ENCODE measurements at regions not wholly inside any gene's neighbourhood (a gene's known extent, or its start where the extent isn't known, plus 50 kb on each side); places are given as distances from the start of the nearest gene placed in this dataset.

DNA sequence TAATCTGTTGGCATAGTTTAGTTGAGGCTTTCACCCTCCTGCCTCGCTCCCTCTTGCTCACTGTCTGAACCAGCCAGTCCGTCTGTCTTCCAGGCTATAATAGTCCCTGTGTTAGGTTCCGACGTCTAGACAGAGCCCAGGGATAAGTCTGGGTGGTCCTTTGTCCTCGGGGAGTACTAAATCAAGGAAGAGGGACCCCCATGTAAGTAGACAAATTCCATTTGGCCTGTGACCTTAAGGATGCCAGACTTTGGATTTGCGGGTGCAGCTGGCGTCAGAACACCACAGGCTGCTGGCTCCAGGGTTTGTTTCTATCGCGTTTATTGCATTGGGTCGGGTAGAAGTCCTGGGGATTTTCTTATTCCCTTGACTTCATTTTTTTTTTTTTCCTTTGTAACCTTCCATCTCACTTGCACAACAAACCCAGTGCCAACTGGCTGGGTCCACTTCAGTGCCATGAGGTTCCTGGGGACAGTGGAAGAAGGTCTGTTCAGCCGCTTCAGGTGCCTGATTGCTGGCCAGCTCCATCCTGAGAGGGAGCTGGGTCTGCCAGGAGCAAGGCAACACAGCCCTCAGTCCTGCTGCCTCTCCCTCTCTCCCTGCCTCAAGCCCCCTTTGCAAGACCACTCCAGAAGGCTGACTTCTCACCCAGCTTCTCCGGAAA lies 95.4 kb upstream of the KLHL25 start:
- DNase-seq (ENCODE audit: low read depth, low spot score) = no peak

DNA sequence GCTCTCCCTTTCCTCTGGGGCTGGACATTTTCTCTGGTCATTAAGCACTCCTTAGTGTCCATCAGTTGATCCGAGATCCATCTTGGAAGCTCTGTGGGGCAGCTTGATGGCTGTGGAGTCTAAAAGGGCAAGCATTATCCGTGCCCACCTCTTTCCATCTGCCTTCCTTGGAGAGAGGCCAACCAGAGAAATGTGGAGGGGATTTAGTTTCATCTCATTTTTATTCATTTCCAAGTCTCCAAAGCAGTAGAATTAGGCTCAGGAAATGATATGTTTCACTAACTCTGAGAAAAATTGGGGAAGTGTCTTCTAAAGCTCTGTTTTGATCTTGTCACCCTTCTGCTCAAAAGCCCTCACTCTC lies 95.9 kb upstream of the KLHL25 start:
- DNase-seq (ENCODE audit: low read depth, low spot score) = no peak

DNA sequence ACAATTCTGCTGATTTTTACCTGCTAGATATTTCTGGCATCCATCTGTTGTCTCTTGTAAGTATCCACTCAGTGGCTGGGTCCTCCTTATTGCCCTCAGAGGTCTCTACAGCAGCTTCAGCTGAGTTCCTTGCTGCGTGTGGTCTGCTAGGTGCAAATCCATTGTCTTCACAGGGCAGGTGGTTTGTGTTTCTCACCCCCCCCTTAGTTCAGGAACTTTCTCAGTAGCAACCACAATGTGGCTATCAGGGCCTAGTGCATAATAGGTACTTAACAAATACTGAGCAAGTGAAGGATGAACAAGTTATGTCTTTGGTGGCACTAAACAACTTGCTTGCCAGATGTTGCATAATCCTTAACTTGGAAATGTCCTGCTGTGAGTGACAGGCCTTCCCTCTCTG lies 96.7 kb upstream of the KLHL25 start:
- DNase-seq (ENCODE audit: low read depth, low spot score) = no peak

DNA sequence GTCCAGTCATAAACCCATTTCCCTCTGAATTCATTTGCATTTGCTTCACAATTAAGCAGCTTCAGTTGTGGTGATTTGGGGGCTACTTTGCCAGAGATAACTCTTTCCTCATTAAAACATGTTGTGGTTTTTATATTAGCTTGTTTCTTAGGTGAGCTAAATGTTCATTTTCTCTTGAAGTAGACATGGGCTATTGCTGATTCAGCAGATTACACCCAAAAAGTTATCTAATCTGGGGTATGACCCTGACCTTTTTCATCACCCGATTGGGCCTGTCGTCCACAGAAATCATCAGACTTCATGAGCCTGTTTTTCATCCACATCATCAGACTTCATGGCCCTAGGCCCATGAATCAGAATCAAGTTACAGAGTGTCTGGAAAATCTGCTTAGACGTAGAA lies 97.5 kb upstream of the KLHL25 start:
- DNase-seq (ENCODE audit: low read depth, low spot score) = no peak

DNA sequence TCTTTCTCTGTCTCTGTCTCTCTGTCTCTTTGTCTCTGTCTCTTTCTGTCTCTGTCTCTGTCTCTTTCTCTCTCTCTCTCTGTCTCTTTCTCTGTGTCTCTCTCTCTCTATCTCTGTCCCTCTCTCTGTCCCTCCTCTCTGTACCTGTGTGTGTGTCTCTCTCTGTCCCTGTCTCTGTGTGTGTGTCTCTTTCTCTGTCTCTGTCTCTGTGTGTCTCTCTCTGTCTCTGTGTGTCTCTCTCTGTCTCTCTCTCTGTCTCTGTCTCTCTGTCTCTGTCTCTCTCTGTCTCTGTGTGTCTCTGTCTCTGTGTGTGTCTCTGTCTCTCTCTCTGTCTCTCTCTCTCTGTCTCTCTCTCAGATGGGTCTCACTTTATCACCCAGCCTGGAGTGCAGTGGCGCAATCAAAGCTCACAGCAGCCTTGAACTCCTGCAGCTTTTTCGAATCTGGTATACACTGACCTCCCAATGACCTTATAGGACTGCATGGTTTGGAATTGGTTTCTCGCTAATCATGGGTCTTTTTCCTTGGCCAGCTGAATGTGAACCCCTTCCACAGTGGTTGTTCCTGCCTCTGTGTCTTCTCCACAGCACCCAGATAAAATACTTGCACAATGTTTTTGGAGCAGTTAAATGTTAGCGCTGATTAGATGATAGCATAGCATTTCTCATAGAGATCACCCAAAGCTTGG lies 102.6 kb upstream of the KLHL25 start:
- no peak for DNase-seq (ENCODE audit: low read depth, low spot score)

DNA sequence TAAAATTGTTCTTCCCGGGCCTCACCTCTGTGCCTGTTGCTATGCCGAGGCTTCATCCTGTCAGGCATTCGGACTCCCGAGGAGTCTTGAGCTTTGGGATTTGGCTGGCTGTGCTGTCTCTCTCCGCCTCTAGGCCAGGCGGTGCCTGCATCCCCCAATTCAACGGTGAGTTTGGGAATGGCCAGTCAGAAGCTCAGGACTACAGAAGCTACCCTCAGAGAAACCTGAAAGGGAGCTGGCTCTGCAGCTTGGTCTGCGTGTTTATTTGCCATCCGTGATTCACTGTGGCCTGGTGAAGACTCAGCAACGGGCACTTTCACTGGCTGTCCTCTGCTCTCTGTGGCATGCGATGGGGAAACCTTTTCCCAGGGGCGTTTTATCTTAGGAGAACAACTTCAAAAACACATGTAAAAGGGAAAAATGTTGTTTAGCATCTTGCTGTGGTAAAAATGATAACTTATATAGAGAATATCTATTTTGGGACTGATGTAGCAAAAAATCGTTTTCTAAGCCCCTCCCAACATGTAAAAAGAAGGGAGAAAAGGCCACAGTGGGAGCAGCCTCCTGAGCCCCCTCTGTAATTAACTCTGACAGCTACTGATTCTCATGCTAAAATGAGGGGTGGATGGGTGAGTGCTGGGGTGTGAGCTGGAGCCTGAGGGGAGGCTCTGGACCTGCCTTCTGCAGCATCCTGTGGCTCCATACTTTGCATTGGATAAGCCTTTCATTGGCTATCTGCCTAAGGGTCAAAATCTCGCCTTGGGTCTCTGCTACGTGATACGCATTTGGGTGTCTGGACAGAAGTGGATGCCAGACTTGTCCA lies 103.4 kb upstream of the KLHL25 start:
- DNase-seq (ENCODE audit: low read depth, low spot score) = peak; percentile 39

DNA sequence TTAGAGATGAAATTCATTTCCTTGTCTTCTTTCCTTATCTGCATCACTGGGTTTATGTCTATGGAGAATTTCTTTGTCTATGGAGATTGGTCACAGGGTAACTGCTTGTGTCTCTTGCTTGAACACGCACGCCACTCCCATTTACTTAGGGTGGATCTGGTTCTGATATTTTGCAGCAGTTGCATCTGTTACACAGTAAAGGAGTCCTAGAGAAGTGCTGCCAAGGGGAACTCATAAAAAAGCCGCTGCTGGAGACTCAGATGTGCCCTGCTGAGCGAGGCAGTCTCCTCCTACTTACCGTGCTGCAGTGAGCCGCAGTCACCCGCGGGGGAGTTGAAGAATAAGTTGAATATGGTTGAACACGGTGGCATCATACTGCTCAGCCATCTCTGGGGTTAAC lies 105.2 kb upstream of the KLHL25 start:
- DNase-seq (ENCODE audit: low read depth, low spot score) = no peak

DNA sequence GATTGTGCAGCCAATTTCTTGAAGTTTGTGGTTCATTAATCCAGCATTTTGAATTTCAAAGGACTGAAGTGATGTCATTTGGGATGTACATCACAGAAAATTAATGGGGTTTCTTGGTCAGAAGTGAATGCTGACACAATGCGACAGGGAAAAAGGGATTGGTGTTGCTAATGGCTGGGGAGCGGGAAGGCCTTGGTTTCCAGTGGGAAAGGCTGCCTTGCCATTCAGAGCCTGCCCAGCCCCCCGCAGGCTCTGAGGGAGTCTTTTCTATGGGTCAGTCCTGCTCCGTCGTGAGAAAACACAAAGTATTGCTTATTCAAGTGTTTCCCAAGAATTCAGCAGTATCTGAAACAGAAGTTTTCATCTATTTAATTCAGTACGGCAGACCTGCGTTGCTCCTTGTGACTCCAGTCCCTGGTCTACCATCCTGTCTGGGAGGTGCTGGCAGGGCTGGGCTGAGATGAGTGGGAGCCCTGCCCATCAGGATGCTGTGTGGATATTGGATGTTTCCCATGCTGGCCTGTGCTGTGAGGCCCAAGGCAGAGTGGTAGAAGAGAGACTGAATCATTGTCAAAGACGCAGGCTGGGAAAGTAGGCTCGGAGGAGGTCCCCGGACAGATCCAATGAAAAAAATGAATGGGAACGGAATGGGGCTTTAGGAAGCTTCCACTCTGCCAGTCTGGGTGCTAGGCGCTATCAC lies 111.2 kb upstream of the KLHL25 start:
- peak; percentile 93 for DNase-seq (ENCODE audit: low read depth, low spot score)

DNA sequence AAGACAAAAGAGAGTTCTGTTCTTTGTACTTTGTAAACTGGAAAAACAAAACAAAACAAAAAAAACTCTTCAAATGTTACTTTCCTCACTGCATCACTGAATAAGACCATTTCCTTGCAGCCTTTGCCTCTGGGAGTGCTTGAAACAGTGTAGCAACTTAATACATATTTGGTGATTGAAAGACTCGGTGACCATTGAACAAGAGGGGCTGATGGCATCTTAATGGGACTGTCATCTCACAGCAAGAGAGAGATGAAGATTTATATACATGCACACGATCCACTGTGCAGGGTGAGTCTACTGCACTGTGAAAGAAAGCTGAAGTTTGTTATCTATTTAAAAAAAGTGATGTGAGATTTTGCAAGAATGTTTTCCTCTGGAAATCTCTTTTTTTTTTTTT lies 111.9 kb upstream of the KLHL25 start:
- DNase-seq (ENCODE audit: low read depth, low spot score) = peak; percentile 4

DNA sequence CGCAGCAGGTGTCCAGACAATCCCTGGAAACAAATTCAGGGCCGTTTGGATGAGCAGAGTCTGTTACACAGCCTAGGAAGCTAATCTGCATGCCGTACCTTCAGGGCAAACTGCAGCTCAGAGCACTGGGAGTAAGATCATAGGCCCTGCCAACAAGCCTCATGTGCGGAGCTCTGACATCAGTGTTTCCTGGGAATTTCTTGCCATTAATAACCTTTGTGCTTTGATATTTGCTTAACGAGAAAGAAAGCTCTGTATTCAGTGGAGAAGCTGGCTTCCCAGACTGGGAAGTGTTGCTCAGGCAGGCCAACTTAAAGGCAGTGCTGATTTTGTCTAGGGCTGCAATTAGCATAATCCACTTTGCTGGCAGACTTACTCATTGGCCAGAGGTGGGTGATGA lies 116.1 kb upstream of the KLHL25 start:
- DNase-seq (ENCODE audit: low read depth, low spot score) = peak; percentile 63

DNA sequence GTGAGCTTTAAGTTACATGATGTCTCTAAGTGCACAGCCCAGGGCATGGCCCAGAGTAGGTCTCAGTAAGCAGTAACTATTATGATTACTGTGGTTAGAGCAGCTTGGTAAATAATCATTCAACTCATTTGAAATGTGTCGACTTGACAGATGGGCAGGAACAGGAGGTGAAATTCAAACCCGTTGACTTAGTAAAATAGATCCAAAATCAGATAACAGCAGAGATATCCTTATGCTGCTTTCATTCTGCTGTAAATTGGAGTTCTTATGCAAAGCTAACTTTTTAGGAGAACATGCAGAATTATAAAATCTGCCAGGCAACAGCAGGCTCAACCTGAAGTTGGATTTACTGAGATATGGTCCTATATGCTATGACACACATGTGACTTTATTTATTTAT lies 118.7 kb upstream of the KLHL25 start:
- no peak for DNase-seq (ENCODE audit: low read depth, low spot score)

DNA sequence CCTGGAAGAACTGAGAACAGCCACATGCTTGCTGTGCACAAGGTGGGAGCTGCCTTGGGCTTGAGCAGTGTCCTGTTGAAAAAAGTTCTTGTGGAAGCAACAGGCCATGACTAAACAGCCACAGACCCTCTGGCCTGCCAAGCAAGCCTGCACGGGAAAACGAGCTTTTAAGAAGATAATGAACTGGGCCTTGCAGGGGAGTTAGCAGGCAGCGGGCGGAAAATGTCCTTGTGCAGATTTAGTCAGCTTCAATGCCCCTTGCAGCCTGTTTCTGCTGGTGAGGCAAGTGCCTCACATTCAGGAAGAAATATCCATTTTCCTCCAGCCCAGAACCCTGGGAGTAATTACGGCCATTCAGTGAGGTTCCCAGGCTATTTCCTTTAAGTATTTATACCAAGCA lies 126.2 kb upstream of the KLHL25 start:
- peak; percentile 33 for DNase-seq (ENCODE audit: low read depth, low spot score)

DNA sequence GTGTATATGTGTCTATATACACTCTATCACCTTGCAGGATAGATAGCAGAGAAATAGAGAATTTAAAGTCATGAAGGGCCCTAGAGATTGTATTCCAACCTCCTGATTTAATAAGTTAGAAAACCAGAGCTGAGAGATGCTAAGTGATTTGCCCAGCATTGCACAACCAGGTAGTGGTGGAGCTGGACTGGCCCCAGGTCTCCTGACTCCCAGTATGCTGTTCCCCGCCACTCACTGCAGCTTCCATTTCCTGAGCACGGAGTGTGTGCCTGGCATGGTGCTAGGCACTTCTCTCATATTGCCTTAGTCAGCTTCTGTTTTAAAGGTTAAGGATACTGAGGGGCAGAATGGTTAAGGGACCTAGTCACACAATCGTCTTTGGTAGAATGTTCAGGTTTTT lies 129.4 kb upstream of the KLHL25 start:
- no peak for DNase-seq (ENCODE audit: low read depth, low spot score)

DNA sequence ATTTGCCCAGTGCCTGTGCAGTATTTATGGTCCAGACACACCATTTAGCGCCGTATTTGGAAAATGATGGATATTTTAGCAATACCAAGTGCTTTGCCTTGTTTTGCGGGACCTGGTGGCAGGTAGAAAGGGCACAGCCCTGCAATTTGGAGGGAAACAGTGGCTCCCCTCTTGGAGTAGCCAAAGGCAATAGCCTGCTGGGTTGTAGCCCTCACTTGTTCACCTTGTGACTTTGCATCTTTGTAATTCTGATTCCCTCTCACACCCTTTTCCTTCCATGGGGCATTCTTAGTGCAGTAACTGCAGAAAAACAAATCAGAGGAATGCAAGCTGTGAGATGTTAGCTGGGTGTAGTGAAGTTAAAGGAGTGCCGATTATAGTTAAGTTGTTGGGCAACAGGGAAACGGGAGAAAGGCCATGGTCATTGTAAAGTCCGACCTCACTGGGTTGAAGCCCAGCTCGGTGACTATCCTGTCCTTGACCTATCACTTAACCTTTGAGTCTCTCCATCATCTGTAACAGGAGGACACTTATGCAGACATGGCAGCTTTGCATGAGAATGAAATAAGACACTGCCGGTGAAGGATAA lies 131.0 kb upstream of the KLHL25 start:
- DNase-seq (ENCODE audit: low read depth, low spot score) = no peak

DNA sequence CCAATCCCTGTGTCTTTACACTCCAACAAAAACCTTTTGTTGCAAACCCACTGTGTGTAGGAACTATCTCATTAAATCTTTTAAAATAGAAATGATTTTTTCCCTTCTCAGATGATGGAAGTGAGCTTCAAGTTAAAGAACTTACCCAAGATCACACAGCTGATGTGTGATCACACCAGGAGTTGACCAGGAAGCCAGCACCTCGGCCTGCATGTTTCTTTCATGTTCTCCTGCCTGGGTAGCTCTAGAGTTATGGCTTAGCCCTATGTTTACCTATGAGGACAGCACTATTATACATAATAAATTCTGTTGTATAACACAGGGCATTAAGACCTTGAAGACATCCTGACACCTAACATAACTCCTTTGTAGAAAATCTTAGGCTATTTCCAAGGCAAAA lies 132.1 kb upstream of the KLHL25 start:
- no peak for DNase-seq (ENCODE audit: low read depth, low spot score)

DNA sequence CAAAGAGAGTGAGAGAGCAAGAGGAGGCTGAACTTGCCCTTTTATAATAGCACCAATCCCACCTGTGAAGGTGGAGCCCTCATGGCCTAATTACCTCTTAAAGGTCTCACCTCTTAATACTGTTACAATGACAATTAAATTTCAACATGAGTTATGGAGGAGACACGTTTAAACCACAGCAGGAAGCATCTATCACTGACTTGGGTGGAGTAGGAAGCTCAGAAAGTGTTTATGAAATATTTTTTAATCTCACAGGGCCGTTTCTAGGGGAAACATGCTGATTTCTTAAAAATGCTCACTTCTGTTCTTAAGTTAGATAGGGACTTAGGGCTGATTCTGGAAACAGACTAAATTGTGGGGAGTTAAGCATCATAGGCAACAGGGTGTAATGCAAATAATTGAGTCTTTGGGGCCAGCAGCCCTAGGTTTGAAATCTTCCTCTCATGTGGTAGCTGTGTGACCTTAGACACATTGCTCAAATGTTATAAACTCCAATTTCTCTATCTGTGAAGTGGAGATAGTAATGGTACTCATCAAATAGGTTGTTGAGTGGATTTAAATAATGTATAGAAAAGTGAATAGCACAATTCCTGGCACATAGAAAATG lies 133.3 kb upstream of the KLHL25 start:
- no peak for DNase-seq (ENCODE audit: low read depth, low spot score)

DNA sequence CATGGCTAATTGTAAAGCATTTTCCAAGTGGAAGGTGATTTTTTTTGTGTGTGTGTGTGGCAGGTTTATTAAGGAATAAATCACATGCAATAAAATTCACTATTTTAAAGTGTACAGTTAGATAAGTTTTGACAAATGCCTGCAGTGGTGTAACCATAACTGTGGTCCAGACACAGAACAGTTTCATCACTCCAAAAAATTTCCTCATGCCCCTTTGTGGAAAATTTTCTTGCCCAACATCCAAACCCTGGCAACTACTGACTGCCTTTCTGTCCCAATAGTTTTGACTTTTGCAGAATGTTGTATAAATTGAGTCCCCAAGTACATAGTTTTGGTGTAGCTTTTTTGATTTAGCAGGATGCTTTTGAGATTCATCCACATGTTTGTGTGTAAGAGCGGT lies 135.1 kb upstream of the KLHL25 start:
- DNase-seq (ENCODE audit: low read depth, low spot score) = no peak

DNA sequence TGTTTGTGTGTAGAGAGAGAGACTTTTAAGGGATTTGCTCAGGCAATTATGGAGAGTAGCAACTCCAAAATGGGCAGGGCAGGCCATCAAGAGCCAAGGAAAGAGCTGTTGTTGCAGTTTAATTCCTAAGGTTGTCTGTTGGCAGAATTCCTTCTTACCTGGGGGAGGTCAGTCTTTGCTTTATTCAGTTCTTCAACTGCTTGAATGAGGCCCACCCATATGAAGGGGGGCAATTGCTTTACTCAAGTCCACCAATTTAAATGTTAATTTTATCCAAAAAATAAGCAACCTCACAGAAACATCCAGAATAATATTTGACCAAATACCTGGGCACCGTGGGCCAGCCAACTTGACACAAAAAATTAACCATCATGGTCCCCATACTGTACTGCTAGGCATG lies 137.7 kb upstream of the KLHL25 start:
- no peak for DNase-seq (ENCODE audit: low read depth, low spot score)

DNA sequence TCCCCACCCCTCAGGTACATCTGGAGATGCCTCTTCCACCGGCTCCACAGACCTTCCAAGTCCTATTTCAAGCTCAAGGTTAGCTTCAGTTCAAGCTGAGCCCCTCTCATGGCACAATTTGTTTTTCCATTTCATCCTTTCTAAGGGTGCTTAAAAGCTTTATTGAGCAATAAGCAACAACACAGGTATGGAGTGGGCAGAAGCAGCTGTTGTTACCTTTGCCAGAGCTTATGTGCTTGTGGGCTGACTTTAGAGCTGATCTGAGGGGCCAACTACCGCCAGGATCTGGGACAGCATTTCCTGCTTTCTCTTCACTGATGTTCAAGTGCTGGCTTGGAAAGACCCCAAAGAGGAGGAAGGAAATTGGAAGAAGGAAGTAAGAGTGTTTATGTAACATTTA lies 140.0 kb upstream of the KLHL25 start:
- no peak for DNase-seq (ENCODE audit: low read depth, low spot score)

DNA sequence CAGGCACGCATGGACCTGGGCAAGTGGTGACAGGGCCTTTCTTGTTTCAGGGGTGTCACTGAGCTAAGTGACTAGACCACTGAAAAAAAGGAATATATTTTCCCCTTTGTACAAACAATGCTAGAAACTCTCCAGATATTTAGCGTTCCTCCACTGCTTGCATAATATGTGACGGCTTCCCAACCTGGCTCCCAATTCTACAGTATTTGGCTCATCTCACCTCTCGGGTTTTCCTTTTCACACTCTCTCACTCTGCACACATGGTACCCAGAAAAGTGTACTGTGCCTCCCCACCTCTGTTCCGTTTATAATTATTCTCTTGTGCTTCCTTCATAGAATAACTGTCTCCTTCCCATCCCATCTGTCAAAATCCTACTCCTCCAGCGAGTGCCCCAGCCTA lies 140.5 kb upstream of the KLHL25 start:
- DNase-seq (ENCODE audit: low read depth, low spot score) = no peak

DNA sequence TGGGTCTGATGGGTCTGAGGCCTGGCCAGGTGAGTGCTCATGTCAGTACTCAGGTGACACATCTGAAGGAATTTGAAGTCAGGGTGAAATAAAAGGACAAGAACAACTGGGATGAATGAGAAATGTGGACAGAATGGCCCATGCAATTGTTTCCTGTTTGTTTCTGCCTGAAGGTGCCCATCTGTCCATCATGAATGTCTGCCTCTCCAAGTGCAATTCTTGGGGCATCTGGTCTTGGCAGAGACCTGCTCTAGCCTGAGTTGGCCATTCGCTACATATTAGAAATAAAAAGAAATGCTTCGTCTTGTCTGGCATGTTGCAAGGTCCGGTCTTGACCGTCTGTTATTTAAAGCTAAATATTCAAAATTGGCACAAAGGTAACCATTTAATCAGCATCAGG lies 142.0 kb upstream of the AGBL1 start:
- DNase-seq (ENCODE audit: low read depth, low spot score) = no peak

Measured in astrocyte of the hippocampus (primary cell).